Neutrophil (primary cell): ENCODE measurements at regions not wholly inside any gene's neighbourhood (a gene's known extent, or its start where the extent isn't known, plus 50 kb on each side); places are given as distances from the start of the nearest gene placed in this dataset.
"Not testable (repeated sequence)": the region's sequence is repeated elsewhere in the genome, so short reads cannot be mapped to it uniquely, and the experiment has no call there.

Source experiments
- H3K27ac ChIP-seq: fragments of 200-600 bp; sonication (generic); 2 replicates; pipeline ENCODE4 v1.5.1; 2016; ENCODE audit warnings: mild to moderate bottlenecking, moderate library complexity
- H3K27me3 ChIP-seq: fragments of 200-600 bp; sonication (generic); 2 replicates; pipeline ENCODE4 v1.6.0; 2016; ENCODE audit warnings: mild to moderate bottlenecking
- H3K36me3 ChIP-seq: fragments of 200-600 bp; sonication (generic); 2 replicates; pipeline ENCODE4 v1.5.1; 2017
- H3K4me1 ChIP-seq, 2 experiments: fragments of 200-600 bp in 1 of 2; sonication (generic) in 1 of 2; 1 replicate in 1 of 2; 2 replicates in 1 of 2; pipeline versions ENCODE4 v1.5.1 to v1.6.1; 2013 to 2016; ENCODE audit warnings: low read depth in 1 of 2, low read length in 1 of 2, mild to moderate bottlenecking in 1 of 2, moderate library complexity in 1 of 2; ENCODE audit not compliant: control insufficient read depth in 1 of 2, insufficient read depth in 1 of 2
- H3K4me3 ChIP-seq, 2 experiments: fragments of 200-600 bp in 1 of 2; sonication (generic) in 1 of 2; 1 replicate in 1 of 2; 2 replicates in 1 of 2; pipeline ENCODE4 v1.5.1; 2013 to 2016; ENCODE audit warnings: low read depth in 1 of 2, low read length in 1 of 2, mild to moderate bottlenecking in 1 of 2, moderate library complexity in 1 of 2
- H3K9me3 ChIP-seq: fragments of 200-600 bp; sonication (generic); 2 replicates; pipeline ENCODE4 v1.5.1; 2016
- CTCF ChIP-seq: fragments of 200-600 bp; sonication (generic); IDR thresholded peaks from 2 replicates; pipeline ENCODE4 v1.5.1; 2016; ENCODE audit warnings: antibody characterized with exemption

GRCh38 chr14:105891631-105892452 lies 365.5 kb downstream of the TMEM121 start:
- no peaks in the 10 kb centered on the region for H3K9me3 ChIP-seq
- H3K4me3 ChIP-seq = no peak overlapping the region
- H3K4me1 ChIP-seq = no peaks in the 10 kb centered on the region
- no peaks in the 10 kb centered on the region for H3K36me3 ChIP-seq
- no peak overlapping the region for H3K27ac ChIP-seq
- peaks cover 90% of the 10 kb centered on the region for H3K27me3 ChIP-seq
- no peak for TF ChIP-seq CTCF

- not testable (repeated sequence) for H3K9me3 ChIP-seq, H3K4me3 ChIP-seq, H3K36me3 ChIP-seq, H3K27ac ChIP-seq, H3K4me1 ChIP-seq
- H3K27me3 ChIP-seq = peaks cover 90% of the 10 kb centered on the region
Observed at GRCh38 chr14:105892453-105893441, 366.4 kb downstream of the TMEM121 start.

GRCh38 chr14:105893686-105894085 lies 367.3 kb downstream of the TMEM121 start:
- peaks cover 90% of the 10 kb centered on the region for H3K27me3 ChIP-seq
- not testable (repeated sequence) for H3K4me1 ChIP-seq, H3K36me3 ChIP-seq, H3K9me3 ChIP-seq, H3K4me3 ChIP-seq, H3K27ac ChIP-seq

- Histone ChIP-seq H3K27ac (no peak overlapping the region), H3K9me3 (no peaks in the 10 kb centered on the region), H3K36me3 (no peaks in the 10 kb centered on the region), H3K27me3 (peaks cover 90% of the 10 kb centered on the region), H3K4me1 (no peaks in the 10 kb centered on the region), H3K4me3 (no peak overlapping the region)
- no peak for TF ChIP-seq CTCF
Observed at GRCh38 chr14:105894125-105894977, 368.0 kb downstream of the TMEM121 start.

GRCh38 chr14:105894978-105895881 lies 368.8 kb downstream of the TMEM121 start:
- Histone ChIP-seq H3K4me1 (no peaks in the 10 kb centered on the region), H3K4me3 (no peak overlapping the region), H3K36me3 (no peaks in the 10 kb centered on the region), H3K9me3 (no peaks in the 10 kb centered on the region), H3K27me3 (peaks cover 90% of the 10 kb centered on the region), H3K27ac (no peak overlapping the region)
- TF ChIP-seq CTCF = no peak

GRCh38 chr14:105896206-105896605 lies 369.8 kb downstream of the TMEM121 start:
- H3K27ac ChIP-seq, H3K4me3 ChIP-seq, H3K9me3 ChIP-seq, H3K36me3 ChIP-seq, H3K4me1 ChIP-seq: not testable (repeated sequence)
- peaks cover 90% of the 10 kb centered on the region for H3K27me3 ChIP-seq

GRCh38 chr14:105896961-105897724 lies 370.8 kb downstream of the TMEM121 start:
- peaks cover 90% of the 10 kb centered on the region for H3K27me3 ChIP-seq
- not testable (repeated sequence) for H3K4me3 ChIP-seq, H3K9me3 ChIP-seq, H3K27ac ChIP-seq, H3K36me3 ChIP-seq, H3K4me1 ChIP-seq
